ENCODE measurements at regions not wholly inside any gene's neighbourhood (a gene's known extent, or its start where the extent isn't known, plus 50 kb on each side); places are given as distances from the start of the nearest gene placed in this dataset.

- no peak for DNase-seq
Measured at GRCh38 chr16:60331168-60331567, 1597.1 kb upstream of the GOT2 start.

- DNase-seq: no peak
Measured at GRCh38 chr16:60329108-60329507, 1595.0 kb upstream of the GOT2 start.

GRCh38 chr16:60328152-60328551, 1594.0 kb upstream of the GOT2 start:
- no peak for DNase-seq

- no peak for DNase-seq
Measured at GRCh38 chr16:60318486-60318885, 1584.4 kb upstream of the GOT2 start.

- DNase-seq: no peak
Measured at GRCh38 chr16:60310846-60311445, 1576.8 kb upstream of the GOT2 start.

GRCh38 chr16:60304720-60305119, 1570.6 kb upstream of the GOT2 start:
- no peak for DNase-seq

GRCh38 chr16:60304066-60304465, 1570.0 kb upstream of the GOT2 start:
- DNase-seq: no peak

- DNase-seq: no peak
Measured at GRCh38 chr16:60302676-60303075, 1568.6 kb upstream of the GOT2 start.

- no peak for DNase-seq
Measured at GRCh38 chr16:60302261-60302660, 1568.1 kb upstream of the GOT2 start.

GRCh38 chr16:60299241-60299776, 1565.2 kb upstream of the GOT2 start:
- DNase-seq: no peak

- no peak for DNase-seq
Measured at GRCh38 chr16:60295451-60295850, 1561.3 kb upstream of the GOT2 start.

- no peak for DNase-seq
Measured at GRCh38 chr16:60285794-60286193, 1551.7 kb upstream of the GOT2 start.

GRCh38 chr16:60279061-60279665, 1545.0 kb upstream of the GOT2 start:
- no peak for DNase-seq

GRCh38 chr16:60274431-60275019, 1540.4 kb upstream of the GOT2 start:
- no peak for DNase-seq

- DNase-seq: no peak
Measured at GRCh38 chr16:60271781-60272180, 1537.7 kb upstream of the GOT2 start.

- no peak for DNase-seq
Measured at GRCh38 chr16:60271025-60271771, 1537.1 kb upstream of the GOT2 start.

- DNase-seq: no peak
Measured at GRCh38 chr16:60261425-60261824, 1527.3 kb upstream of the GOT2 start.

- DNase-seq: no peak
Measured at GRCh38 chr16:60259956-60260355, 1525.8 kb upstream of the GOT2 start.

- DNase-seq: no peak
Measured at GRCh38 chr16:60246086-60246485, 1512.0 kb upstream of the GOT2 start.

GRCh38 chr16:60241671-60242070, 1507.6 kb upstream of the GOT2 start:
- no peak for DNase-seq

- DNase-seq: no peak
Measured at GRCh38 chr16:60230666-60231065, 1496.5 kb upstream of the GOT2 start.

- no peak for DNase-seq
Measured at GRCh38 chr16:60225541-60225940, 1491.4 kb upstream of the GOT2 start.

GRCh38 chr16:60217787-60218186, 1483.7 kb upstream of the GOT2 start:
- no peak for DNase-seq

- DNase-seq: no peak
Measured at GRCh38 chr16:60214311-60214710, 1480.2 kb upstream of the GOT2 start.

All from stimulated activated CD8-positive, alpha-beta memory T cell treated with anti-CD3 and anti-CD28 coated beads, Interleukin-4, amount 100 ng/mL, for 48 hours (primary cell).